Gastrocnemius medialis (tissue), 4 donors: ENCODE measurements at regions not wholly inside any gene's neighbourhood (a gene's known extent, or its start where the extent isn't known, plus 50 kb on each side); places are given as distances from the start of the nearest gene placed in this dataset.

Experiments used
- POLR2A ChIP-seq, 2 donors: fragments of 450-650 bp; IDR thresholded peaks; one replicate each; pipeline ENCODE4 v1.6.1; 2017; ENCODE audit warnings: antibody characterized with exemption in 2 of 2, mild to moderate bottlenecking in 2 of 2, moderate library complexity in 2 of 2
- TF ChIP-seq, protein P1 (sequence below), 5 experiments: fragments of 450-650 bp in 3 of 5; fragments of 200-600 bp in 2 of 5; sonication (generic) in 2 of 5; IDR thresholded peaks in 4 of 5; conservative IDR thresholded peaks in 1 of 5; 1 replicate in 4 of 5; 2 replicates in 1 of 5; pipeline ENCODE4 v1.5.1; 2016 to 2019; ENCODE audit warnings: antibody characterized with exemption in 5 of 5, mild to moderate bottlenecking in 3 of 5, moderate library complexity in 3 of 5

DNA sequence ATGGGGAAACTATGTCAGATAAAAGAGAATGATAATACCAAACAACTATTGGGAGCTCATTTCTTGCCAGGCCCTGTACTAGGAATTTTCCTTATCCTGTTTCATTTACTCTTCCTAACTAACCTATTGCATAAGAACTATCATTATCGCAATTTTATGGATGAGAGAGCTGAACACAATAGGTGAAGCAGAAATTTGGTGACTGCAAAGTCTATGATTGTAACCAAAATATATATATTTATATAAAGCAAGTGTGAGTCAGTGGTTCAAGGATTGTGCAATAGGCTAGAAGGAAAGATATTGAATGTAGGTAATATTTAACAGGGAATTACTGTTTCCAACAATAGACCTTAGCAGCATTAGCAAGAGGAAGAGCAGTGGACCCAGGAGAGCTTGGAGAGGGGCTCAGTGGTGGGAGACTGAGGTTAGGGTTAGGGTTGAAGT lies 181.1 kb upstream of the TENT5A start:
- TF ChIP-seq, protein P1, sequence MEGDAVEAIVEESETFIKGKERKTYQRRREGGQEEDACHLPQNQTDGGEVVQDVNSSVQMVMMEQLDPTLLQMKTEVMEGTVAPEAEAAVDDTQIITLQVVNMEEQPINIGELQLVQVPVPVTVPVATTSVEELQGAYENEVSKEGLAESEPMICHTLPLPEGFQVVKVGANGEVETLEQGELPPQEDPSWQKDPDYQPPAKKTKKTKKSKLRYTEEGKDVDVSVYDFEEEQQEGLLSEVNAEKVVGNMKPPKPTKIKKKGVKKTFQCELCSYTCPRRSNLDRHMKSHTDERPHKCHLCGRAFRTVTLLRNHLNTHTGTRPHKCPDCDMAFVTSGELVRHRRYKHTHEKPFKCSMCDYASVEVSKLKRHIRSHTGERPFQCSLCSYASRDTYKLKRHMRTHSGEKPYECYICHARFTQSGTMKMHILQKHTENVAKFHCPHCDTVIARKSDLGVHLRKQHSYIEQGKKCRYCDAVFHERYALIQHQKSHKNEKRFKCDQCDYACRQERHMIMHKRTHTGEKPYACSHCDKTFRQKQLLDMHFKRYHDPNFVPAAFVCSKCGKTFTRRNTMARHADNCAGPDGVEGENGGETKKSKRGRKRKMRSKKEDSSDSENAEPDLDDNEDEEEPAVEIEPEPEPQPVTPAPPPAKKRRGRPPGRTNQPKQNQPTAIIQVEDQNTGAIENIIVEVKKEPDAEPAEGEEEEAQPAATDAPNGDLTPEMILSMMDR (IDR thresholded peaks at IDR 0.05 in 4 of 5, conservative IDR thresholded peaks at IDR 0.05 in 1 of 5), result no peak
- TF ChIP-seq POLR2A (IDR thresholded peaks at IDR 0.05), result no peak
